ENCODE measurements at regions not wholly inside any gene's neighbourhood (a gene's known extent, or its start where the extent isn't known, plus 50 kb on each side); places are given as distances from the start of the nearest gene placed in this dataset.
"Not testable (repeated sequence)": the region's sequence is repeated elsewhere in the genome, so short reads cannot be mapped to it uniquely, and the experiment has no call there.

- CTCF ChIA-PET, result interaction anchor here (0.6 to 1.2 kb wide), 4 partner anchors 29 to 506 kb away, joined by 3 to 5 read pairs (median 4); no protein-coding TSS in a partner anchor
- Mint-ChIP-seq H3K27me3 (peaks cover 2% of the 10 kb centered on the region), H3K36me3 (ENCODE audit: low read depth) (peaks cover 12% of the 10 kb centered on the region), H3K27ac (no peak overlapping the region), H3K4me1 (peaks cover 23% of the 10 kb centered on the region), H3K9me3 (peaks cover 13% of the 10 kb centered on the region), H3K4me3 (no peak overlapping the region)
- POLR2A ChIA-PET, result interaction anchor here (1.0 kb wide), 1 partner anchor 9 kb away, joined by 3 read pairs; no protein-coding TSS in a partner anchor
- no peak for DNase-seq
Measured at GRCh38 chr14:104399432-104400155, 180.0 kb upstream of the C14orf180 start.

GRCh38 chr14:104400355-104400754 lies 179.2 kb upstream of the C14orf180 start:
- no peak for DNase-seq
- no peak overlapping the region for H3K27ac Mint-ChIP-seq
- peaks cover 5% of the 10 kb centered on the region for H3K27me3 Mint-ChIP-seq
- H3K4me3 Mint-ChIP-seq, result no peak overlapping the region
- peaks cover 15% of the 10 kb centered on the region for H3K4me1 Mint-ChIP-seq
- ChIA-PET CTCF (no interaction called here), POLR2A (no interaction called here)
- H3K36me3 Mint-ChIP-seq (ENCODE audit: low read depth), result peaks cover 12% of the 10 kb centered on the region
- H3K9me3 Mint-ChIP-seq, result peaks cover 13% of the 10 kb centered on the region

DNA sequence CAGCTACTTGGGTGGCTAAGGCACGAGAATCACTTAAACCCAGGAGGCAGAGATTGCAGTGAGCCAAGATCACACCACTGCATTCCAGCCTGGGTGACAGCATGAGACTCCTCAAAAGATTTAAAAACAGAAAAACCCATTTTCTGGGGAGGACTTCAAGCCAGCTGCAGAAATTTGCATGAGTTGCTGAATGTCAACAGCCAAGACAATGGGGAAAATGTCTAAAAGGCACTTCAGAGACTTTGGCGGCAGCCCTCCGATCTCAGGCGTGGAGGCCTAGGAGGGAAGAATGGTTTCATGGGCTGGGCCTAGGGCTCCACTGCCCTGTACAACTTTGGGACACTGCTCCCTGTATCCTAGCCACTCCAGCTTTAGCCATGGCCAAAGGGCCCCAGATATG lies 177.8 kb upstream of the C14orf180 start:
- Mint-ChIP-seq H3K27me3 (peaks cover 8% of the 10 kb centered on the region), H3K36me3 (ENCODE audit: low read depth) (peaks cover 12% of the 10 kb centered on the region), H3K4me3 (no peak overlapping the region), H3K27ac (no peak overlapping the region), H3K4me1 (peaks cover 8% of the 10 kb centered on the region), H3K9me3 (peaks cover 13% of the 10 kb centered on the region)
- ChIA-PET CTCF (no interaction called here), POLR2A (no interaction called here)
- DNase-seq, result no peak

- H3K9me3 Mint-ChIP-seq; H3K27me3 Mint-ChIP-seq; POLR2A ChIA-PET; DNase-seq; H3K36me3 Mint-ChIP-seq (ENCODE audit: low read depth); H3K4me1 Mint-ChIP-seq; H3K27ac Mint-ChIP-seq; CTCF ChIA-PET; H3K4me3 Mint-ChIP-seq: not testable (repeated sequence)
Measured at GRCh38 chr14:104402303-104402702, 177.3 kb upstream of the C14orf180 start.

DNA sequence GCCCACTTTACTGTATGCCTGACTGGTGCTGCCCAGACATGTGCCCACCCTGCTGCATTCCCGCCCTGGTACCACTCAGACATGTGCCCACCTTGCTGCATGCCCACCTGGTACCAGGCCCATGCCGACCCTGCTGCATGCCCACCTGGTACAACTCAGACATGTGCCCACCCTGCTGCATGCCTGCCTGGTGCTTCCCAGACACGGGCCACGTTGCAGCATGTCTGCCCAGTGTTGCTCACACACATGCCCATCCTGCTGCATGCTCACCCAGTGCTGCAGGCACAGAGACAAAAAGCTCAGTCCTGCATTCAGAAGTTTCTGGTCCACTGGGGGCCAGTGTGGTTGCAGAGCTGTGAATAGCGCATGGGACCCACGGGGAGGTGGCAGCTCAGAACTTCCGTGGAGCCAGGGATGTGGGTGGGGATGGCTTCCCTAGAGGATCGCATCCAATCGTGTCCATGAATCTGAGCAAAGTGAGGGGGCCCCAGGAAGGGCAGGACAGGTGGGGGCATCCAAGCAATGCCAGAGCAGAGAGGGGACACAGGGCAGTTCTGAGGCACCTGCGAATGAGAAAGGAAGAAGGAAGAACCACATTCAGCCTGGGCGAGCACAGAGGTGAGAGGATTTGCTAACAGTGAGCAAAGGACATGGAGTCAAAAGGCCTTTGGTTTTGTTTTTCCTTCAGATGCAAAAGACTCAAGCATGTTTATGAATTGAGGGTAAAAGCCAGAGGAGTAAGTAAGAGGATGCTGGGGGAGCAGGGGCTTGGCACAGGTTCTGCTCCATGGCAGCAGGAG lies 175.9 kb upstream of the C14orf180 start:
- H3K4me3 Mint-ChIP-seq, result no peak overlapping the region
- CTCF ChIA-PET, result no interaction called here

DNA sequence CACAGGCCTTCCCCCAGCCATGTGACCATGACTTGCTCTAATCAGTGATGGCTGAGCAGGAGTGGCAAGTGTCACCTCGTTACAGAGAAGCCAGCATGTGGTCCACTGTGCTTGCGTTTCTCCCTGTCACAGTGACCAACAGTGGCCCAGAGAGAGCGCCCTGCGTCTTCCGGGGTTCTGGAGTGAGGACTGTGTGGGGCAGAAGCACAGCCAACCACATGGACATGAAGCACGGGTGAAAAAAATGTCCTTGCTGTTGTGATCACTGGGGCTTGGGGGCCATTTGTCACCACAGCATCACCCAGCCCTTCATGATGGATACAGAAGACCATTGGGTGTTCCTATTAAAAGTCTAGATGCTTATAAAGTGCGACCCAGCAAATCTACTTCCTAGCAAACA lies 174.6 kb upstream of the C14orf180 start:
- no peak overlapping the region for H3K27ac Mint-ChIP-seq
- H3K27me3 Mint-ChIP-seq, result peaks cover 8% of the 10 kb centered on the region
- peaks cover 8% of the 10 kb centered on the region for H3K9me3 Mint-ChIP-seq
- ChIA-PET POLR2A (interaction anchor here (1.0 kb wide), 1 partner anchor 12 kb away, joined by 3 read pairs; no protein-coding TSS in a partner anchor), CTCF (no interaction called here)
- DNase-seq, result peak; percentile 12
- no peaks in the 10 kb centered on the region for H3K36me3 Mint-ChIP-seq (ENCODE audit: low read depth)
- H3K4me1 Mint-ChIP-seq, result peaks cover under 1% of the 10 kb centered on the region
- no peak overlapping the region for H3K4me3 Mint-ChIP-seq

More for the DNA sequence above, 175.9 kb upstream of the C14orf180 start:
- POLR2A ChIA-PET, result interaction anchor here (1.0 kb wide), 1 partner anchor 10 kb away, joined by 3 read pairs; no protein-coding TSS in a partner anchor
- peaks cover 6% of the 10 kb centered on the region for H3K9me3 Mint-ChIP-seq
- H3K36me3 Mint-ChIP-seq (ENCODE audit: low read depth), result peaks cover 3% of the 10 kb centered on the region
- H3K4me1 Mint-ChIP-seq, result peaks cover 8% of the 10 kb centered on the region
- no peak overlapping the region for H3K27ac Mint-ChIP-seq
- H3K27me3 Mint-ChIP-seq, result peaks cover 8% of the 10 kb centered on the region
- peak; percentile 11 for DNase-seq

DNA sequence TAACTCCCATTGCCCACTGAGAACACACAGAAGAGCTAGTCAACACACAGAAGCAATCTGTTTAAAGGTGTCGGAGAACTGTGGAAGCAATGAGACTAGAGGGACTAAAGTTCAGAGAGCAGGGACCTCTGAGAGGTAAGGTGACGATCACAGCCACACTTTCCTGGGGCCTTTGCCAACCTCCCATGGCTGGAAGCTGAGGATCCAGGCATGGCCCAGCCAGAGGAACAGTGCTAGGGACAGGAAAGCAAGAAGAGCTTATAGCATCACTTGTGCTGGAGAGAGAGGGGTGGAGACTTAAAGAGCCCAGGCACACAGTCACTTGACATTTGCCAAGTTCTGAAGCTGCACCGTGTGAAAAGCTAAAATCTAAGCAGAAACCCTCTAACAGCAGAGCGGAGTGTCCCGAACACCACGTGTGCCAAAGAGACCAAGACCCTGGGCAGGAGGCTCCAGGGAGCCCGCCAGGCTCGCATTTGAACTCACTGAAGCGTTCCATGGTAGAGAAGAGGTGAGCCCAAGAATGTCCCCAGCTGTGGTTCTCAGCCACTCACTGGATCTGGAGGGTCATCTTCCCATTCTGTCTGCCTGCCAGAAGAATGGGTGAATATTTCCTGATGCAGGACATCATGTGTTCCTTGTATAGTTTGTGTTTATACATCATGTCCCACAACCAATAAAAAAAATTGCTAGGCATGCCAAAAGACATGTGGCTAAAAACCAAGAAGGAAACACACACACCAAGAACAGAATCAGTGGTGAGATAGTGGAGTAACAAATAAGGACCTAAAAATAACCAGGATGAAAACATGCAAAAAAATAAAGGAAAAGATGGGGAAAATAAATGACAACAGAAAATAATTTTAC lies 174.0 kb upstream of the C14orf180 start:
- Mint-ChIP-seq H3K9me3 (peaks cover 8% of the 10 kb centered on the region), H3K4me1 (no peaks in the 10 kb centered on the region), H3K4me3 (no peak overlapping the region), H3K27me3 (peaks cover 8% of the 10 kb centered on the region), H3K36me3 (ENCODE audit: low read depth) (no peaks in the 10 kb centered on the region), H3K27ac (no peak overlapping the region)
- CTCF ChIA-PET, result no interaction called here
- POLR2A ChIA-PET, result no interaction called here
- DNase-seq, result no peak

- H3K4me3 Mint-ChIP-seq, result no peak overlapping the region
- H3K36me3 Mint-ChIP-seq (ENCODE audit: low read depth), result no peaks in the 10 kb centered on the region
- peaks cover 8% of the 10 kb centered on the region for H3K9me3 Mint-ChIP-seq
- peaks cover 5% of the 10 kb centered on the region for H3K27me3 Mint-ChIP-seq
- H3K27ac Mint-ChIP-seq, result no peak overlapping the region
- POLR2A ChIA-PET, result no interaction called here
- DNase-seq, result peak; percentile 7
- no peaks in the 10 kb centered on the region for H3K4me1 Mint-ChIP-seq
- CTCF ChIA-PET, result no interaction called here
Measured at GRCh38 chr14:104406831-104407230, 172.7 kb upstream of the C14orf180 start.

GRCh38 chr14:104416383-104416782 lies 163.2 kb upstream of the C14orf180 start:
- Mint-ChIP-seq H3K9me3 (no peaks in the 10 kb centered on the region), H3K4me3 (no peak overlapping the region), H3K4me1 (no peaks in the 10 kb centered on the region), H3K27me3 (peaks cover 30% of the 10 kb centered on the region), H3K27ac (no peak overlapping the region), H3K36me3 (ENCODE audit: low read depth) (no peaks in the 10 kb centered on the region)
- ChIA-PET POLR2A (no interaction called here), CTCF (no interaction called here)
- no peak for DNase-seq

DNA sequence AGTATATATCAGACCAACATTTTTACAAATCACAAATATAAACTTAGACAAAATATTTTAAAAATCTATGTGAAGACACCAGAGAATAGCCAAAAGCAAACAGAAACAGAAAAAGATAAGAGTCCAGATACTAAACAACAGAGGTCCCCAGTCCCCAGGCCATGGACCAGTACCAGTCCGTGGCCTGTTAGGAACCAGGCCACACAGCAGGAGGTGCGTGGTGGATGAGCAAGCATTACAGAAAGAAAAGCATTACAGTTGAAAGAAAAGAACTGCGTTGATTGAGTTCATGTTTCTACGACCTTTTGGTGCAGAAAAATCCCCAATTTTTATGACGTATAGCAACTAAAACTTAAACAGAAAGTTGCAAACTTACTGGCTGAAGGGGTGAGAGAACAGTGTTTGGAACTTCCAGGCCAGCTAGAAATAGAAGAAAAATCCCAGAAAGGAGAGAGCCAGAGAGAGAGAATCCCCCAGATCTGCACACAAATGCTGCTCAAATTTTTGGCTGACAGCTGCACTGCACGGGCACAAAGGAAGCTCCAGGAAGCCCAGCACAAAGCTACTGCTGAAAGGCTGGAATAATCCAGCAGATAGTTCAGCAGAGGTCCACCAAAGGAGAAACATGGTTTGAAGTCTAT lies 159.6 kb upstream of the C14orf180 start:
- no peak for DNase-seq
- Mint-ChIP-seq H3K9me3 (no peaks in the 10 kb centered on the region), H3K4me1 (no peaks in the 10 kb centered on the region), H3K27me3 (peaks cover 20% of the 10 kb centered on the region), H3K27ac (no peak overlapping the region), H3K36me3 (ENCODE audit: low read depth) (no peaks in the 10 kb centered on the region), H3K4me3 (no peak overlapping the region)
- ChIA-PET POLR2A (no interaction called here), CTCF (no interaction called here)

GRCh38 chr14:104420523-104420922 lies 159.0 kb upstream of the C14orf180 start:
- H3K27ac Mint-ChIP-seq; H3K36me3 Mint-ChIP-seq (ENCODE audit: low read depth); H3K9me3 Mint-ChIP-seq; POLR2A ChIA-PET; H3K4me1 Mint-ChIP-seq; CTCF ChIA-PET; H3K4me3 Mint-ChIP-seq: not testable (repeated sequence)
- H3K27me3 Mint-ChIP-seq, result peaks cover 15% of the 10 kb centered on the region
- peak; percentile 14 for DNase-seq

DNA sequence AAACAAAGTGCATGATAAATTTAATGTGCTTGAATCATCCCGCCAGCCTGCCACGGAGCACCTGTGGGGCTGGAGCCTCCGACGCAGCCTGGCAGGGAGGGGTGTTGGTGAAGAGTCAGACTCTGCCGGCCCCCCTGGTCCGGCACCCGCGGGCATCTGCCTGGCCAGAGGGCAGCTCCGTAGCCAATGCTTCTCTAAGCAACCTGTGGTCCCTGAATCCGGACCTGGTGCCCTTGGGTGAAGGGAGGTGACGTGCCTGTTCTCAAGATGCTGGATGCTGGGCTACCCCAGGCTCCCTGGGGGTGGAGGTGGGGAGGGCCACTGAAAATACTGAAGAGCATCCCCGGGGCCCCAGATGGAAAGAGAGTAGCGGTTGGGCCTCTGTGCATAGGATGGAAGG lies 158.6 kb upstream of the C14orf180 start:
- Mint-ChIP-seq H3K9me3 (no peaks in the 10 kb centered on the region), H3K4me1 (no peaks in the 10 kb centered on the region), H3K27me3 (peaks cover 12% of the 10 kb centered on the region), H3K27ac (no peak overlapping the region), H3K4me3 (no peak overlapping the region), H3K36me3 (ENCODE audit: low read depth) (no peaks in the 10 kb centered on the region)
- ChIA-PET POLR2A (no interaction called here), CTCF (no interaction called here)
- DNase-seq, result peak; percentile 6

DNA sequence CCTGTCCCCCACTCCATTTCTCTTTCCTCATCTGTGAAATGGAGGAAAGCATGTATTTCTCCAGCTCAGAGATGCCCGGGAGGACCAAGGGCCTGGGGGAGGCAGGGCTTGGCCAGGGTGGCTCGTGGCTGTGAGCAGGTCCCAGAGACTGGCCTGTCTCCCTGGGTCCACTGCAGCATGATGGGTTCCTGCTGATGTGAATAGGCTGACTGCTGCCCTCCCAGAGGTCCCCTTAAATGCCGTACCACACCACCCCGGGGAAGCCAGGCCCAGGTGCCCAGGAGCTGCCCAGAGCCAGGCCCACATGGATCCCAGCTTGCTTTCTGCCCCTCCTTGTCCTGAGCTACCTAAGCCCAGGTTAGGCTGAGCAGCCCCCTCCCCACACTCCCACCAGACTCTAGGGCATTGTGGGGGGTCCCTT lies 158.2 kb upstream of the C14orf180 start:
- DNase-seq, result peak; percentile 9
- no peak overlapping the region for H3K4me3 Mint-ChIP-seq
- no peaks in the 10 kb centered on the region for H3K9me3 Mint-ChIP-seq
- CTCF ChIA-PET, result no interaction called here
- H3K36me3 Mint-ChIP-seq (ENCODE audit: low read depth), result no peaks in the 10 kb centered on the region
- H3K27me3 Mint-ChIP-seq, result peaks cover 10% of the 10 kb centered on the region
- H3K4me1 Mint-ChIP-seq, result no peaks in the 10 kb centered on the region
- no peak overlapping the region for H3K27ac Mint-ChIP-seq
- POLR2A ChIA-PET, result no interaction called here

Measured in activated CD4-positive, alpha-beta memory T cell treated with anti-CD3 and anti-CD28 coated beads, Interleukin-2, amount 10 ng/mL, durations not matched to agents 7 days and 5 days (primary cell).